HG03108 (cell line): ENCODE measurements at regions not wholly inside any gene's neighbourhood (a gene's known extent, or its start where the extent isn't known, plus 50 kb on each side); places are given as distances from the start of the nearest gene placed in this dataset.
"Not testable (repeated sequence)": the region's sequence is repeated elsewhere in the genome, so short reads cannot be mapped to it uniquely, and the experiment has no call there.

Experiments
- ATAC-seq: cut with Tn5 transposase; IDR thresholded peaks from one replicate; pipeline ENCODE4 v1.9.1; 2021; ENCODE audit warnings: moderate library complexity; ENCODE audit not compliant: unreplicated experiment

DNA sequence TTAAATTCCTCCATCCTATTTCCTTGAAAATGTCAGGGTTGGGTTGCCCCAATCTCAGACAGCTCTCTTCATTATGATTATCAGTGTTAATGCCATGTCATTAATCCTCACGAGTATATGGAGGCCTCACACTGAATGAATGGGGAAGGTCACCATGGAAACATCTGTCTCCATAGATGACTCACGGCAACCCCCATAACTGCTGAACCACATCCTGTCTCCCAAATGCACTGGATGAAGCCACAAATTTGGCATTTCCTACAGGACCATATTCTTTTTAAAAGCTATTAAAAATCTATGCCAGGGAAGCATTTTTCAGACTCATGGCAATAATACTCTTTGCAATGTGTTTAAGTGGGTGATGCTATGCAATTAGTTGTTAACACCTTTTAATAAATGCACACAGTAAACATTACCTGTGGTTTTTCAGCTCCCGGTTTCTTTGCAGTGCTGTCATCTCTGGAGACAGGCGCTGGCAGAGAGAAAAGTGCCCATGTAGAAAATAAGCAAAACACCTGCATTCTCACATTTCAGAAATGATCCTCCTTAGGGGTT is 80.1 kb upstream of the PTPRK start:
- no peak for ATAC-seq

DNA sequence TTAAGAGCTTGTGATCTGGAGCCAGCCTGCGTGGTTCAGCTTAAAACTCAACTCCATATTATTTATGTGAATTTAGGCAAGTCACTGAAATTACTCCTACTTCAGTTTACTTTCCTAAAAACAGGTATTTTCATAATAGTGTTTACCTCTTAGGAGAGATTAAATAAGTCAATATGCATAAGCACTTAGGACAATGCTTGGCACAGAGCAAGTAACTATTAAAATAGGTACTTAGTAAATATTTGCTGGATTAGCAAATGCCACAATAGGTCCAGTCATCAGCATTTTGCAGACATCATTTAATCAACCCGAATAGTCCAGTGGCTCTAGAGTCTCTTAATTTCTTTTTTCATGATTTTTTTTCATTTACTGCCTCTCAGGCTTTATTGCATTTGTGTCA is 78.6 kb upstream of the PTPRK start:
- ATAC-seq, result no peak

DNA sequence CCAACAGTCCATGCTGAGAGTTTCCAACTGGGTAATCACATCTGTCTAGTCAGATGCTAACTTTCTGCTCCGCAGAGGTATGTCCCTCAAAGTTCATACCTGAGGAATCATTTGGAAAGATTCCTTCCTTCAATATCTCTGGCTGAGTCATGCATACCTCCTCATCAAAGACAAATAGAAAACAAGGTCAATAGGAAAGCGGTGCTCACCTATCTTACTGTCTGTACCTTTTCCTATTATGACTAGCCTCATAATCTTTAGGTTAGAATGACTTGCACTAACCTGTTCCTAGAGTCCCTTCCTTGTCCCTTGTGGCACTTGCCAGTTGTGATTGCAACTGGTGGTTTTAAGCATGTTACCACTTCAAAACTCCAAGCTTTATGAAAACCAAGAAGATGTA is 78.2 kb upstream of the PTPRK start:
- ATAC-seq, result no peak

DNA sequence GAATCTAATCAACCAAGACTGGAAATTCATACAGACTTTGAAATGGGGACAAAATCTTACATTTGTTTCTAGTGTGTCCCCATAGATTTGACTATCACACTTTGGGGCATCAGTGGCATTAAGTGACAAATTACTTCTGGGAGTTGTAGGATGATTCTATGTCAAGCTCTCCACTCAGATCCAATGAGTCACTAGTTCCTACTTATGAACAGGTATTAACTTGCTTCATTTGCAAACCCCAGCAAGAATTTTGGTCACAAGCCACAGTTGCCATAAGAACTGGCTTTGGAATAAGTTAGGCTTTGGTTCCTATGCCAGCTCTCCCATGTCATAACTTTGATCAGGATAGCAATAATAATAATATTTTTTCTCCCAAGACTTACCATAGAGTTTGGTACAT is 77.6 kb upstream of the PTPRK start:
- ATAC-seq, result no peak

DNA sequence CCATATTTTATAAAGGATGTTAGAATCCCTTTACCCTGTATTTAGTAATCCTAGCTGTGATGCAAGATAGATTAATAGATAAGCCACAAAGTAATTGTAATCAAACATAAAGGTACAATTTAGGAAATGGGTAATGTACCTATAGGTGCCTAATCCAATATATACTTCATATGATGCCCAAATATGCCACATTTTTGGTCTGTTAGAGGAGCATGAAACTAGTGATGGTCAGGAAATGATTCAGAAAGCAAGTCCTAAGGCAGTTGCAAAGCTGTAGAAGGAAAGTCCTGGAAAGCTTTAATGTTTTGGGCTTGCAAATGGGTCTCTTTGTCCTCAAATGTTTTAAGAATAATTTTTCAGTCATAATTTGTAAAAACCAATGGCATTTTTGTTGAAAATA is 76.6 kb upstream of the PTPRK start:
- no peak for ATAC-seq

DNA sequence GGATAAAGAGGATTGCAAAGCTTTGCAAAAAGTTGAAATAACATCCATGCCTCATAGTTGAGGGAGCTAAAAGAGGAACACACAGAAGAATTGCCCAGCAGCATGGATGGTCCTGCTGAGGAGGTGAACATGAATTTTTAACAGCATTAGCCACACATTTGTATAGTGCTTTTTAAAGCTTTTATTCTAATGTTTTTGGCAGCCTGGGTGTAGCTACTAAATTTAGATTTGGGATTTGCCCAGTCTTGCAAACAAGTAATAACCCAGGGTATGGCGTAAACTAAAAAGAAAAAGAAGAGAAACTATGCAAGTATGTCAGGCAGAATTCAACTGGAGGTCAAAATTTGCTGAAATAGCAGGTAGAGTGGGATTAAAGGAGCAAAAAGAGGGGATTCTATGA is 75.1 kb upstream of the PTPRK start:
- no peak for ATAC-seq

DNA sequence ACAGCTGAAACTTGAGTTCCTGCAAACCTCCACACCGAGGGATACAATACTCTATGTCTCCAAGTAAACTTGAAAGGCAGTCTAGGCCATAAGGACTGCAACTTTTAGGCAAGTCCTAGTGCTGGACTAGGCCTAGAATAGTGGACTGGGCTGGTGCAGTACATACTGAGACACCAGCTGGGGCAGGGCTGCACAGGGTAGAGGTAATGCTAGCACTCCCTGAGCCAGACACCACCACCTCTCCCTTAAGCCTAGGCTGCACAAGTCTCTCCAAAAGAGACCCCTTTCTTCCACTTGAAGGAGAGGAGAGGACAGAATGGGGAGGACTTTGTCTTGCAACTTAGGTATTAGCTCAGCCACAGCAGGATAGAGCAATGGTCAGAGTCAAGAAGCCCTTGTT is 65.7 kb upstream of the PTPRK start:
- no peak for ATAC-seq

DNA sequence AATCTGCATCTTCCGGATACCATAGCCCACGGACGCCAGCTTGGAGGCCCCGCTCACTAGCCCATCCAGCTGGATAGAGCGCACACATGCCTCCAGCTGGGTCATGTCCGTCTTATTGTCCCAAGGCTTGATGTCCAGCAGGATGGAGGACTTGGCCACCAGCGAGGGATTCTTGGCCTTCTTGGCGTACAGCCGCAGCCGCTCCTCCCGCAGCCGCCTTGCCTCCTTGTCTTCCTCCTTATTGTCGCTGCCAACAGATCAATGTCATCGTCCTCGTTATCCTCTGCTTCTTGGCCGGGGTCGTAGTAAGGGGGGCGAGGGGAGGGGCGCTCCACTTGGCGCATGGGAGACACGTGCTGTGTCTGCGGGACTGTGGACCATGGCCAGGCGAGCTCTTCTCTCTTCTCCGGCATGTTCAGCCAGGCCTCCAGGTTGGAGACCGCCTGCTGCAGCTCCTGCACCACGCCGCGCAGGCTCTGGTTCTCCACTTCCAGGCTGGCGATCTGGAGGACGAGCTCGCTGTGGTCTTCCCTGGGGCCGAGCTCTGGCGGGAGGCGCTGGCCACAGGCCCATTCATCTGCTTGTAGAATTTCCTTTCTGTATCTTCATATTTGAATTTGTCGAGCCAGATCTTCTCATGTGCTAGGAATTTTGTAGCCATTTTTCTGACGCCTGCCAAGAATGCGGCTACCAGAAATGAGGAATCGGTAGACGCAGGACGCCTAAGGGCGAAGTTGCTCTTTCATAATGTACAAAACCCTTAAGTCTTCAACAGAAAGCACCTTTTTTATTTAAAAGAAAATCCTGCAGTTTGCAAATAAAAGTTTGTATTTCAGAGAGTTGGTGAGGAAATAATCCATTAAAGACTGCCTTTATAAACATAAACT is 60.1 kb upstream of the PTPRK start:
- ATAC-seq, result no peak

DNA sequence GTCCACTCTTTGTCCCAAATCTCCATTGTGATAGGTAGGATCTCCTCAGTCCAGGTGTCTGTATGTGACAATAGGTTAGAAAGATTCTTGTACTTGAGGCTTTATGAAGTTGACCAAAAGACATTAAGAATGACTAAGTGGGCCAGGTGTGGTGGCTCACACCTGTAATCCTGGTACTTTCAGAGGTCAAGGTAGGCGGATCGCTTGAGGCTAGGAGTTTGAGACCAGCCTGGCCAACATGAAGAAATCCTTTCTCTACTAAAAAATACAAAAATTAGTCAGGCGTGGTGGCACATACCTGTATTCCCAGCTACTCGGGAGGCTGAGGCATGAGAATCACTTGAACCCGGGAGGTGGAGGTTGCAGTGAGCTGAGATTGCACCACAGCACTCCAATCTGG is 54.9 kb upstream of the PTPRK start:
- ATAC-seq, result not testable (repeated sequence)

DNA sequence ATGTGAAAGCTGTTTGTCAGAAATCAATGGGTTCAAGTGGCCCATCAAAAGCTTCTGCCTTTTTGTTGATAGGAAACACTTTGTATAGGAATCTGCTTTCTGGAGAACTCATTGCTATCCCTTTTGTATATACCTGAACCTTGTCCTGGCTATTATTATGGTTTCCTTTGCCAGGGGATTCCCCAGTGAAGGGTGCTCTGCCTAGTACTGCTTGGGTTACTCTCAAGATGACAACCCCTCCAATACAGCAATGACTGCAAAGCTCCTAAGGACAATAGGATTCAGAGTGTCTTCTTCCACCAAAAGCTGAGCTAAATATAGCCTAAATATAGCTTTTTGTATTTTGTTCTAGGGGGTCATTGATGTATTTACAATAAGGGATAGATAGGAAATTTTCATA is 54.0 kb upstream of the PTPRK start:
- no peak for ATAC-seq

DNA sequence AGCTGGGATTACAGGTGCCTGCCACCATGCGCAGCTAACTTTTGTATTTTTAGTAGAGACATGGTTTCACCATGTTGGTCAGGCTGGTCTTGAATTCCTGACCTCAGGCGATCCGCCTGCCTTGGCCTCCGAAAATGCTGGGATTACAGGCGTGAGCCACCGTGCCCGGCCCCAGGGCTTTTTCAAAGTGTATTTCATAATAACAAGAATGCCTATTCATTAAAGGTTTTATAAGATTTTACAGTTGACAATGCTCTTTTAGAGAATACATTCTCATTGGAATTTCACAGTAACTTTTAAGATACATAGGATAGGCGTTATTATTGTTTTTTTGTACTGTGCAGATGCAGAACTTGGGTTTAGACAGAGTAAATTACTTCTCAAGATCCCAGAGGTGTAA is 52.6 kb upstream of the PTPRK start:
- ATAC-seq, result no peak

DNA sequence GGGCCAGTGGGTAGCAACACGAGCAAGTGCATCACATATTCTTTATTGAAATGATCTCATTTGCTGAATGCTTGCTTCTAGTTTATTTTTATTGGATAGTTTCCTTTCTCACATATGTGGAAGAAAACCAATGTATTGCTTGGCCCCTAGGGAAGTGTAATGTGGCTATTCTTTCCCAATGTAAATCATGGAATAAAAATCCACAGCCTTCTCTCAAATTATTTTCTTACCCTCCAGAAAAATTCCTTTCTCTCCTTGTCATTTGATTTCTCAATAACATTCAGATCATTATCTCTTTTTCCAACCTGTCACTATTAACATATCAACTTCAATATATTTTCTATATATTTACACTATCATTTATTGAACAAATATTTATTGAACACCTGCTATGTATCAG is 51.9 kb upstream of the PTPRK start:
- no peak for ATAC-seq

DNA sequence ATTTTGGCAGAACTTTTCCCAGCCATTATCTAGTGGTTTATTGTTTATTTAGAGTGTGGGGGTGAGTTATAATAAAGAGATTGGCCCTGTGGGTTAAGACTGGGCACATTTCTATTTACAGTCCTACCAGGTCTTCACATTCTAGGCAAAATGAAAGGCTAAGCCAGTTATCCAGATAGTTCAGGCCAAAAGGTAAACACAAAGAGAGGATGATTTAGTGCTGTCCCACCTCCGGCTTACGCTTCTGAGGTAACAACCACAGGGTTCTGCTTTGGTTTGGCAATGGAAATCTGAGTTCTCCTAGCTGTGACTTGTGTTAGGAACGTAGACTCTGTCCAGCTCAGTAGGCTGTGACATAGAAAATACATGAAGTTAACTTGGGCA is 50.3 kb upstream of the PTPRK start:
- ATAC-seq, result no peak

DNA sequence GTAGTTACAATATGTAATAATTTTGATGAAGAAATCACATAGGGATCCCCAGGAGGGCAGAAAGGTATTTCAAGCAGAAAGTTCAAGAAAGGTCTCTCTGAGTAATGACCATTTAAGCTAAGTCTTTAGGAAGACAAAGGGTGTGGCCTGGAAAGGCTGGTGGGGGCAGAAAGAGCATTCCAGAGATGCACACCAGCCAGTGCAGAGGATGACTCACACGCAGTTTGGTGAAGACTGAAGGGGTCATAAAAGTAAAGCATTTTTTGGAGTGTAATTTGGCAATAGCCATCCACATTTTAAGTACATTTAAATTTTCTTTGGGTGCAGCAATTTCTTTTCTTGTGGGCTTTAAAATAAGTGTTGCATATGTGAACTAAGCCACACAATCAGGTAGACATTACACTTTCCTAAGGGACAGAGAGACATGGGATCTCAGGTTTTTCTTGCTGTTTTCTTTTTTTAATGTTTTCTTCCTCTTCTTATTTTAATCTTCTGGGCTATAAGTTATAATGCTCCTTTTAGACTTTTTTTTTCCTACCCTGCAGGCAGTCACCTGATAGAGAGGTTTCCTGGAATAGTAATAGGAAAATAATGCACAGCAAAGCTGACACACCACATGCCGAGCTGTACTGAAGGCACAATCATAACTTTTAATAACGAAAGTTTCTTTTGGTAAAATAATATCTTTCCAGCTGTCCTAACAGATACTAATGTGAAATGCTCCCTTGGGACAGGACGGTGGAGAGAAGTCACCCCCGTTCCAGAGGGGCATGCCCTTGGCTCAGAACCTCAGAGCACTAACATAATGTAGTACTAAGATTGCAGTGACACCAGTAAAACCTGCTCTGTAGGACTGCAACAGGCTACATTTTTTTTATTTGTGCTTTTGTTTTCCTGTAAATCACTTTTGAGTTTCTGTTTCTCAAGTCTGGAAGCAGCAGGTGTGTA is 49.6 kb upstream of the PTPRK start:
- no peak for ATAC-seq
